GM18519 (cell line): ENCODE measurements at regions not wholly inside any gene's neighbourhood (a gene's known extent, or its start where the extent isn't known, plus 50 kb on each side); places are given as distances from the start of the nearest gene placed in this dataset.
"Not testable (repeated sequence)": the region's sequence is repeated elsewhere in the genome, so short reads cannot be mapped to it uniquely, and the experiment has no call there.

Source experiments
- ATAC-seq: cut with Tn5 transposase; IDR thresholded peaks from one replicate; pipeline ENCODE4 v1.9.1; 2021; ENCODE audit warnings: mild to moderate bottlenecking, moderate library complexity; ENCODE audit not compliant: unreplicated experiment, low FRiP score

DNA sequence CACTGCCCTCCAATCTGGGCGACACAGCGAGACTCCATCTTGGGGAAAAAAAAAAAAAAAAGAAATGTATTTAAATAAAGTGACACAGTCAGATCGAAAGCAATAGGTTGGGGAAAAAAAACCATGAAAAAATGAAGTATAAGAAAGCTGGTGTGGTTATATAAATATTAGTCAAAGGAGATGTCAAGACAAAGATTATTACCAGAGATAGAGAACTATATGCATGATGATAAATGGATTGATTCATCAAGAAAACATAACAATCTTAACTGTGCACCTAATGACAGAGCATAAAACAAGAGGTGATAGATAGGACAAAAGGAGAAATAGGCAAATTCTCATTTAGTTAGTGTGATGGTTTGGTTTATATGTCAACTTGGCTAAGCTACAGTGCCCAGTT, 146.9 kb upstream of the AHI1 start:
- no peak for ATAC-seq

GRCh38 chr6:135647521-135647920, 150.0 kb upstream of the AHI1 start:
- no peak for ATAC-seq

- ATAC-seq: peak; percentile 92
Measured at GRCh38 chr6:135651964-135652755, 154.6 kb upstream of the AHI1 start.

DNA sequence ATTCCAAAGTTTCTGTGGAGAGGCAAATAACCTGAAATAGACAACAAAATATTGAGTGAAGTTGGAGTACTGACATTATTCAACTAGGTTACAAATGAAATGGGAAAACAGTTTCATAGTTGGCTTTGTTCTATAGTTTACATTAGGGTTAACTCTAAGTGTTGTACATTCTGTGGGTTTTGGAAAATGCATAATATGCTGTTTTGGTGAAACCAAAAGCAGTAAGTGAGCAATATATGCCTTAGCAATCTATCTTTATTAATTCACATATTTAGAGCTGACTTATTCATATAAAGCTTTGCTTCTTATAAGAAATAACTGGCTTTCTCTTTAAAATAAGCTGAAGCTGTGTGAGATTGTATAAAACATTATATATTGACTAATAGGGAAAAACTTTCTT, 157.5 kb upstream of the AHI1 start:
- no peak for ATAC-seq

- no peak for ATAC-seq
Measured at GRCh38 chr6:135657207-135657606, 159.7 kb upstream of the AHI1 start.

GRCh38 chr6:135658481-135658880, 160.9 kb upstream of the AHI1 start:
- no peak for ATAC-seq

DNA sequence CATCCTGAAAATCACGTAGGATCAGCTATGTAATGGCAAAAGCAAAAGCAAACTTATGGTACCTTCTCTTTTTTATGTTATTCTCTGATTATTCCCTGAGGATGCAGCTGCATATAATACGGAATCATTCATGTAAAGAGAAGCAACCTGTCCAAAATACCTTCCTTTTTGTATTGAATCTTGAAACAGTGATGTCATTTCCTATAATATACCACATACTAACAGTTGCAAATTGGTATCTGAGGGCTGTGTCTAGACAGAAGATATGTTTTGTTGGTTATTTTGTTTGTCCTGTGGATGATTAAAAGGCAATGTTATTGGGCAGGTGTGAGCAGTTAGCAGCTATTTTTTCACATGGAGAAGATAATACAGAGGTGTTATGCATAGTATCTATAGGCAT, 161.4 kb upstream of the AHI1 start:
- ATAC-seq: no peak

DNA sequence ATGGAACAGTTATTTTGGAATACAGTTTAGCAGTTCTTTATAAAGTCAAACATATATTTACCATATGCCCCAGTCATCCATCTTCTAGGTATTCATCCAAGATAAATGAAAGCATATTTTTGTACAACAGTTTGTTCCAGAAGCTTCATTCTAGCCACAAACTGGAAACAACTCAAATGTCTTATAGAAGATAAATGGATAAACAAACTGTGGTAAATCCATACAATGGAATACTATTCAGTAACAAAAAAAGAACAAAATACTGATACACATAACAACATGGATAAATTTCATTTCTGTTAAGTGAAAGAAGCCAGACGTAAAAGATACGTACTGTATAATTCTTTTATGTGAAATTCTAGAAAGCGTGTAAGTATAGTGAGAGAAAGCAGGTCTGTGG, 167.0 kb upstream of the AHI1 start:
- no peak for ATAC-seq

DNA sequence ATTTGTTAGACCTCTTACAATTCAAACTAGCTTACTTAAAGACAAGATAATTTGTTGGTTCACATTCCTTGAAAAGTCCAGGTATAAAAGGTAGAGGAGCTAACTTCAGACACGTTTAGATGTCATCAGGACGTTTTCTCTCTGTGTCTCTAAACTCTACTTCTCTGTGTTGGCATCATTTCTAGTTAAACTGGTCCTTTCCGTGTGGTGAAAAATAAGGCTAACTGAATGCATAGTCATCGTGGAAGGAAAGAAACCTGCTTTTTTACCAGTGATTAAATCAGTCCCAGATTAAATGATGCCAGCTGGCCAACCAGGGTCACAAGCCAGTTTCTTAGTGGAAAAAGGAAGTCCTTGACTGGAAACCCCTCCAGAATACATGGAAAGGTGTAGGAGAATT, 168.4 kb upstream of the AHI1 start:
- ATAC-seq: no peak

DNA sequence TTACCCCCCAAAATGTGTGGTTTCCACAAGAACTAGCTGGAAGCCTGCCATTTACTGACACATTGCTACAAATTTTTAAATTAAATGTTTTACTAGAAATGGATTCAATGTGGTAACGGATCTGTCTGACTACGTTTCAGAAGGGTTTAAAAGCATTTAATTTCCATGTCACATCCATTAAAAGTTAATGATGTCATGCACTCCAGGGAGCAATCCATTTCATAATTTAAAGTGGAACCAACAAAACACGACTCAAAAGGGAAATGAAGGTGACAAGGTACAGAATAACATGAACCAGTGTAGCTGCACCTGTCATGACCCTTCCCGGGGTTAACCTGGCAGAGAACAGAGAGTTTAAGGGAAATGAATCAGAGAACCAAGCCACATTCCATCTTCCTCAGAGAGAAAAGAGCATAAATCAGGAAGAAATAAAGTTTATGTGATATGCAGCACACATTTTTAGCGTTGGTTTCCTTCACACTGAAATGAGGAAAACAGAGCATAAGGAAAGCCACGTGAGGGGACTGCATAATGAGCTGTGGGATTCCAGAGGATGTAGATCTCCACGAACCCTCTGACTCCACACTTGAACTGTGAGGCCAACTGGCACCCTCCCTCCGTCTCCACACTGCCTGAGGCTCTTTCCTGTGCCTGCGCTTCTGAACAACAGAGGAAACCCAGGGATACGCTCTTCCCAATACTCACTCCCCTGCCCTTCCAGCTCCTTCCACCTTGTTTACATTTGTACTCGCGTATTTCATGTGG, 170.3 kb upstream of the AHI1 start:
- no peak for ATAC-seq

DNA sequence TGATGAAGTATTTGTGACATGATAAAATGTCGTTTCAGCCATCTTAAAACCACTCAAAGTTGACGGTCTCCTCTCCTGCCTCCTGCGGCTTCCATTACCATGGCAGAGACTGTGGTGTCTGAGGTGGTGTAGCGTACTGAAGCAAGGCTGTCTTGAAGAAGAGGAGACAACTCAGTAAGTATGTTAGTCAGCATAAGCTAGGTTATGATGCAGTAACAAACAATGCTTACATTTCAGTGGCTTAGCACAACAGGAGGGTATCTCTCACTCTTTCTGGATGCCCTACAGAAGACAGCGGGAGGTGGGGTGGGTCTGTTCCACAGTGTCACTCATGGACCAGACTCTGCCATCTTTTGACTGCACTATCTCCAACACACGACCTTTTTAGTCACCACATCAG, 174.7 kb upstream of the AHI1 start:
- ATAC-seq: no peak

DNA sequence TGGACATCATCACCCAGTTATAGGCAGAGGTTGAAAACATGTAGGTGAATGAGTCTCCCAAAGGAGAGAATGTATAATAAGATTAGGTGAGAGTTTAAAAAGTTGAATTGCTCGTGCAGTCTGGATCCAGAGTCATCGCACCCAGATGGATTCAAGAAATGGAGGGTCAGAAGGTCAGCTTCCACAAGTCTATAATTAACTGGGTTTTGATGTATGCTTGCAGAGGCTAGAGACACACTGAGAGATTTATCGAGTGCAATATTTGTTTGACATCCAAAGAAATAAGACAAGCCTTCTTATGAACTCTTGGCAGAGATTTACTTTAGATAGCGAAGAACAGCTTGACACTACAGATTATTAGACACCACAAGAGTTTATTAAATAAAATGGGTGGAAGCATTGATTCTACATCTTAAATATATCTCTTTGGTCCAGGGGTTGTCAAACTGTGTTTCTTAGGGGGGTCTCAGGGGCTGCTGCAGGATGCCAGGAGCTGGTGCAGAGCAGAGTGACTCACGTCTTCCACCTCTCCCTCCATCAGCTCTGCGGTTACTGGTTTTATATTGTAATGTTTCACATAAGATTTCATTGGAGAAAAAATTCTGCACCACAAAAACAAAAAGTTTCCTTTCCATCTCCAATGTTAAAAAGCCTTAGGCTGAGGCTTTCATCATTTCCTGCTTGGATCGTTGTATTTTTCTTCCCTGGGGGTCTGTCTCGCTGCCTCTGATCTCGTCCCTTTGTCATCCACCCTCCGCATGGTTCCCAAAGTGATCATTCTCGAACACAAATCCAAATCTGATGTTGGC, 176.2 kb upstream of the AHI1 start:
- no peak for ATAC-seq

GRCh38 chr6:135675026-135675425, 176.5 kb upstream of the PDE7B start:
- ATAC-seq: no peak

DNA sequence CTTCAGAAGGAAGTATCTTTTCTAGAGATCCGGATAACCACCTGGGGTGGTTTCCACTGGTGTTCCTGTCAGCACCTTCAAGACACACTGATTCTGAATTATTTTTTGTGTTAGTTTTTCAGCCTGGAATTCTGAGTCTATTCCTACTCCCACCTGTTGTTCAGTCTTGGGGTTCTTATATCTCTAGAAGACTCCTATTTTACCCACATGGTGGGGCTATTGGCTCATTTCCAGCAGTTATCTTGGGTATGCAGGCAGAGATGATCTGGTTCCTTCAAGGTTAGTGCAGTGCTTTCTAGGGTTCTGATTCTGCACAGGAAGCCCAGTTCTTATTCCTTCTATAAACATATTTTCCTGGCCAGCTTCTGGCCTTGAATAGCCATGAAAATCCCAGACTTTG, 175.6 kb upstream of the PDE7B start:
- ATAC-seq: no peak

- no peak for ATAC-seq
Measured at GRCh38 chr6:135680964-135681913, 170.3 kb upstream of the PDE7B start.

DNA sequence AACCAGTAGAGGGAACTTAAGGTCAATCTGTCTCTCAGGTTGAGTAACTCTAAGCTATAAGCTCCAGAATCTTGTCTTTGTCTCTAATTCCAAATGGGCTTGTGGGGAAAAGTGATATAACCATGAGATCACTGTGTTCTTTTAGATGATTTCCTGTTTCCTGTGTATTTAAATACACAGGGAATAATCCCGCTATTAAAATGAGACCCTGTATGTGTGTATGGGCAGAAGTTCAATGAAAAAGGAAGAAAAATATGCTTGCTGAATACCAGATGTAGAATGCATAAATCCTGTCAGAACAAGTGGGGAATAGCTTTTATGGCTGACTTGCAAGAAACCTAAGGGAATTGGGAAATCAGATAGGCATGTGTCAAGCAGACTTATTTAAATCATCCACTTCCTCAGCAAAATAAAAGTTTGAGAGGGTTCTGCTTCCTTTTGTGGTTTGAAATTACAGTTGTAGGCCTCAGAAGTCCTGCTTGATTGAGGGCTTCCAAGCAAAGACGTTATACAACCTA, 164.7 kb upstream of the PDE7B start:
- no peak for ATAC-seq

DNA sequence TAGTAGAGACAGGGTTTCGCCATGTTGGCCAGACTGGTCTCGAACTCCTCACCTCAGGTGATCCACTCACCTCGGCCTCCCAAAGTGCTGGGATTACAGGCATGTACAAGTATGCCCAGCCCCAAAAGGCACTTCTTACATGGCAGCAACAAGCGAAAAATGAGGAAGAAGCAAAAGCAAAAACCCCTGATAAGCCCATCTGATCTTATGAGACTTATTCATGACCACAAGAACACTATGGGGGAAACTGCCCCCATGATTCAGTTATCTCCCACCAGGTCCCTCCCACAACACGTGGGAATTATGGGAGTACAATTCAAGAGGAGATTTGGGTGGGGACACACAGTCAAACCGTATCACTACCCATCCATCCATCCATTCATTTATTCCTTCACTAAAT, 163.0 kb upstream of the PDE7B start:
- ATAC-seq: not testable (repeated sequence)

GRCh38 chr6:135692426-135692825, 159.1 kb upstream of the PDE7B start:
- no peak for ATAC-seq

DNA sequence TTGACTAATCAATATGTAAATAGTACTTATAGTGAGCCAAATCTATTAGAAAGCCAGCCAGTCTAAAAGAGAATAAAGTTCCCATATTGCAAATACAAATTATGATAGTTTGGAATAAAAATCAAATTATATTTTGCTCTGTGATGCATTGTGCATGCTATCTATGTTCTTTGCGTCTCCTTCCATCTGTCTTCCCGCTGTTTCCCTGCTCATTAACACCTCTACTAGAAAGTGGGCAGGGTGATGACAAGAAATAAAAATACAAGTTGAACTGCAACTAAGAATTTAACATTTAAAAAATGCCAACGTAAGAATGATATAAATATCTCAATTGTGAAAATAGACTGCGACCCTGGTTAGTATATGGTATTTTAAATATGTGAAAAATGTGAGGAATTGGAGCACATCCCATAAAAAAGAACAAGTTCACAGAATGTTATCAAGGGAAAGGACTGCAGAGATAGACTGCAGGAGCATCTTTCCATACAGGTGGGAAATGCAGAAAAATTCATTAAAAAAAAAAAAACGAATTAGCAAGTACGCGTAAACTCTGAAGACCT, 157.6 kb upstream of the PDE7B start:
- no peak for ATAC-seq

DNA sequence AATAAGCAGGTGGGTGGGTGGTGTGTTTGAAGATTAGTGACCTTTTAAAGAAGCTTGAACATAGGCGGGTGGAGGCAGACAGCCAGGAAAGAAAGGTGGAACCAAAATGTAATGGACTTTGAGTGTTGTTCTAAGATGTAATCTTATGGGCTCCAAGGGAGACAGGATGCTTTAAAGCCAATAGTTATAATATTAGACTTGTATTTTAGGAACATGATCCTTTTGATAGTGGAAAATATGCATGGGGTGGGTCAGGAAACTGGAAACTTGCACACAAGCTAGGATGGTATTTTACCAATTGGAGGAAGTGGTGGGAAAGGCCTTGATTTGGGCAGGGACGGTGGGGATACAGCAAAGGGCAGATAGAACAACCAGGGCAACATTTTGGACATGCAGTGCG, 151.8 kb upstream of the PDE7B start:
- ATAC-seq: no peak
